Peyer's patch (tissue), 4 donors: ENCODE measurements at regions not wholly inside any gene's neighbourhood (a gene's known extent, or its start where the extent isn't known, plus 50 kb on each side); places are given as distances from the start of the nearest gene placed in this dataset.

Source experiments
- POLR2A ChIP-seq, 2 donors: fragments of 450-650 bp; IDR thresholded peaks; one replicate each; pipeline ENCODE4 v1.5.1; 2017; ENCODE audit warnings: antibody characterized with exemption in 2 of 2, mild to moderate bottlenecking in 2 of 2, moderate library complexity in 2 of 2
- TF ChIP-seq, protein P1 (sequence below), 6 experiments: fragments of 450-650 bp in 4 of 6; fragments of 200-600 bp in 2 of 6; sonication (generic) in 1 of 6; IDR thresholded peaks; one replicate each; pipeline ENCODE4 v1.5.1; 2017 to 2019; ENCODE audit warnings: antibody characterized with exemption in 6 of 6, mild to moderate bottlenecking in 3 of 6, moderate library complexity in 1 of 6

DNA sequence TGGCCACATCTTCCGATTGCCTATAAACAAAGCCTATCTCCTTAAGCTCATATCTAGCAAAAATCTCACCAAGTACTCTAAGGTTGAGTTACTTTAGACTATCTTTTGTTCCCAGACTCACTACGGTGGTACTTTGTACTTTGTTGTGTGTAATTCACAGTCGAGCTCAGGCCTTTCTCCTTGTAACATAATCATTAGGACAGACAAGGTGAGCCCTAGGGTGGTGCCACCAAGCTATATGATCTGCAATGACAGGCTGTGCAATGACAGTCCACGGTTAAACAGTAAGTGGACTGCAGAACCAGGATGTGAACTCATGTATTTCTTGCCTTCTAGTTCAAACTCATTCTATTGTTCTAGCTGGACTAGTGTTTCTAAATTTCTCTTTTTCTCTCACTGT is 132.2 kb downstream of the UBE2U start:
- no peak for TF ChIP-seq POLR2A (IDR thresholded peaks at IDR 0.05)
- TF ChIP-seq, protein P1, sequence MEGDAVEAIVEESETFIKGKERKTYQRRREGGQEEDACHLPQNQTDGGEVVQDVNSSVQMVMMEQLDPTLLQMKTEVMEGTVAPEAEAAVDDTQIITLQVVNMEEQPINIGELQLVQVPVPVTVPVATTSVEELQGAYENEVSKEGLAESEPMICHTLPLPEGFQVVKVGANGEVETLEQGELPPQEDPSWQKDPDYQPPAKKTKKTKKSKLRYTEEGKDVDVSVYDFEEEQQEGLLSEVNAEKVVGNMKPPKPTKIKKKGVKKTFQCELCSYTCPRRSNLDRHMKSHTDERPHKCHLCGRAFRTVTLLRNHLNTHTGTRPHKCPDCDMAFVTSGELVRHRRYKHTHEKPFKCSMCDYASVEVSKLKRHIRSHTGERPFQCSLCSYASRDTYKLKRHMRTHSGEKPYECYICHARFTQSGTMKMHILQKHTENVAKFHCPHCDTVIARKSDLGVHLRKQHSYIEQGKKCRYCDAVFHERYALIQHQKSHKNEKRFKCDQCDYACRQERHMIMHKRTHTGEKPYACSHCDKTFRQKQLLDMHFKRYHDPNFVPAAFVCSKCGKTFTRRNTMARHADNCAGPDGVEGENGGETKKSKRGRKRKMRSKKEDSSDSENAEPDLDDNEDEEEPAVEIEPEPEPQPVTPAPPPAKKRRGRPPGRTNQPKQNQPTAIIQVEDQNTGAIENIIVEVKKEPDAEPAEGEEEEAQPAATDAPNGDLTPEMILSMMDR (IDR thresholded peaks at IDR 0.05) = no peak
